Left ventricle myocardium inferior (tissue), 1 donor: ENCODE measurements at regions not wholly inside any gene's neighbourhood (a gene's known extent, or its start where the extent isn't known, plus 50 kb on each side); places are given as distances from the start of the nearest gene placed in this dataset.

Experiments
- DNase-seq: peaks from one replicate; pipeline ENCODE4 v3.0.0-alpha.2; 2020
- H3K27ac ChIP-seq: fragments of 200-600 bp; replicated peaks from 2 replicates; pipeline ENCODE4 v1.8.0; 2021
- H3K27me3 ChIP-seq: fragments of 200-600 bp; 2 replicates; pipeline ENCODE4 v1.8.0; 2021; ENCODE audit warnings: low read depth
- H3K36me3 ChIP-seq: fragments of 200-600 bp; 2 replicates; pipeline ENCODE4 v1.8.0; 2021
- H3K4me1 ChIP-seq: fragments of 200-600 bp; 2 replicates; pipeline ENCODE4 v1.8.0; 2021
- H3K4me3 ChIP-seq: fragments of 200-600 bp; 2 replicates; pipeline ENCODE4 v1.8.0; 2021; ENCODE audit warnings: mild to moderate bottlenecking, moderate library complexity
- H3K9me3 ChIP-seq: fragments of 200-600 bp; replicated peaks from 2 replicates; pipeline ENCODE4 v1.8.0; 2021
- intact Hi-C: fragments of 100-400 bp; cut with micrococcal nuclease; formaldehyde crosslinking; loops from one replicate; pipeline ENCODE4 v1.11.0; 2022
- TF ChIP-seq, protein P1 (sequence below): fragments of 200-600 bp; IDR thresholded peaks from 2 replicates; pipeline ENCODE4 v1.8.0; 2021; ENCODE audit warnings: antibody characterized with exemption, mild to moderate bottlenecking, borderline replicate concordance
- donor health status: DM: no; HTN: yes; CAD: no; lungs with severe emphysema.

DNA sequence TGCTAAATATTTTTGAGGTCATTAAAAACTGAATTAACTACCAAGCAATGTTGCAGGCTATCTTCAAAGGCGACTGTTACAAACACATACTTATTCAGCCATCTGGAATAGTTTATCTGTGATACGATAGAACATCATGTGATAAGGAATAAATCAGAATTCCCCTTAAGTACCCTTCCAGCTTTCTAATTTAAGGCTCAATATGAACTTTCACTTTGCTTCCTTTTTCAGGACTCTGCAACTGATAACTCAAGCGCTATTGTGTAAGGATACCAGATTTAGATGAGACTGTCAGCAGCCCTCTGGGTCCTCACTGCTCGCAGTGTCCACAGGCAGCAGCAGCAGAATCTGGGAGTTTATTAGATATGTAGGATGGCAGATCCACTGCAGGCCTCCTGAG lies 416.3 kb downstream of the SPATA31D1 start:
- Histone ChIP-seq H3K9me3 (no peaks in the 10 kb centered on the region), H3K4me1 (no peaks in the 10 kb centered on the region), H3K36me3 (no peaks in the 10 kb centered on the region), H3K27me3 (no peaks in the 10 kb centered on the region), H3K27ac (no peak overlapping the region), H3K4me3 (no peak overlapping the region)
- no peak for DNase-seq
- TF ChIP-seq, protein P1, sequence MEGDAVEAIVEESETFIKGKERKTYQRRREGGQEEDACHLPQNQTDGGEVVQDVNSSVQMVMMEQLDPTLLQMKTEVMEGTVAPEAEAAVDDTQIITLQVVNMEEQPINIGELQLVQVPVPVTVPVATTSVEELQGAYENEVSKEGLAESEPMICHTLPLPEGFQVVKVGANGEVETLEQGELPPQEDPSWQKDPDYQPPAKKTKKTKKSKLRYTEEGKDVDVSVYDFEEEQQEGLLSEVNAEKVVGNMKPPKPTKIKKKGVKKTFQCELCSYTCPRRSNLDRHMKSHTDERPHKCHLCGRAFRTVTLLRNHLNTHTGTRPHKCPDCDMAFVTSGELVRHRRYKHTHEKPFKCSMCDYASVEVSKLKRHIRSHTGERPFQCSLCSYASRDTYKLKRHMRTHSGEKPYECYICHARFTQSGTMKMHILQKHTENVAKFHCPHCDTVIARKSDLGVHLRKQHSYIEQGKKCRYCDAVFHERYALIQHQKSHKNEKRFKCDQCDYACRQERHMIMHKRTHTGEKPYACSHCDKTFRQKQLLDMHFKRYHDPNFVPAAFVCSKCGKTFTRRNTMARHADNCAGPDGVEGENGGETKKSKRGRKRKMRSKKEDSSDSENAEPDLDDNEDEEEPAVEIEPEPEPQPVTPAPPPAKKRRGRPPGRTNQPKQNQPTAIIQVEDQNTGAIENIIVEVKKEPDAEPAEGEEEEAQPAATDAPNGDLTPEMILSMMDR = no peak
- intact Hi-C loops = no loop called here

DNA sequence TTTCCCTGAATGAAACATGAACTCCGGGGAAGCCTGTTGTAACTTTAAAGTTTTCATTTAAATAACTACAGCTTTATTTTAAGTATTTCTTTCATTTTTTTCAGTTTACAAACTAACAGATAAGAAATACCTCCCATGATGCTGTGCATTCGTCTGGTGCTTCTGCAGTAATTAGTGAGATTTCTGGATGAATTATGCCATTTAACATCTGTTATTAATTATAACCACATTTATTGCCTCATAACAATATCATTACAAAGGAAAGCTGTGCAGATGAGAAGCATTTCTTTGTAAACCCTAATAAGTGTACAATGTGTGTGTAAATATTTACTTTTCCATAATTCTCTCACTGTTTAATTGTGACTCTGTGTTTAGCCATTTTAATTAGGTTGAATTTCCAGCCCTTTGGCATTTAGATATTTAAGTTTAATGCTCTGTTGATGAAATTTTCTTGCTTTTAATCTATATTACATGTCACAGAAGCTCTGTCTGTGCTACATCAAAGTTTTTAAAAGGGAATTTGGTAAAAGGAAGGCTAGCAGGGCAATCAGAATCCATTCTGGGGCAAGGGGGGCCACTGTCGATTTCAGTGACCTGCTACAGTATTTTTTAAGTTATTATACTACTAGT lies 418.0 kb downstream of the SPATA31D1 start:
- intact Hi-C loops = no loop called here
- H3K27me3 ChIP-seq = no peaks in the 10 kb centered on the region
- H3K4me3 ChIP-seq = no peak overlapping the region
- no peak for DNase-seq
- H3K36me3 ChIP-seq = no peaks in the 10 kb centered on the region
- TF ChIP-seq, protein P1 = no peak
- no peaks in the 10 kb centered on the region for H3K9me3 ChIP-seq
- no peaks in the 10 kb centered on the region for H3K4me1 ChIP-seq
- H3K27ac ChIP-seq = no peak overlapping the region

DNA sequence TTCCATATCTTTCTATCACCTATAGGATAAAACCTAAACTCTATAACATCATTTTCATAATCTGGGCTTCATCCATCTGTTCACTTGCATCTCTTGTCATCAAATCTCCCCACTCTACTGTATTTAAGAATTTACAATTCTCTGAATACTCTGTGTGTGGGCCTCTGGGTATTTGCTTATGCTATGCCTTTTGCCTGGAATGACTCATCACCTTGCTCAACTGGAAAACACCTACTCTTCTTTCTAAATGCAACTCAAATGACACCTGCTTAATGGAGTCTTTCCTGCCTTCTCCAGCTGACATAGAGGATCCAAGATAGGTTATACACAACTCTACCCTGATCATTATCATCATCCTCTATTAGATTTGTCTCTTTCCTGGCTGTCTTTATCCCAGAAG lies 421.7 kb downstream of the SPATA31D1 start:
- DNase-seq = no peak
- no peaks in the 10 kb centered on the region for H3K4me1 ChIP-seq
- TF ChIP-seq, protein P1 = no peak
- H3K36me3 ChIP-seq = no peaks in the 10 kb centered on the region
- no peak overlapping the region for H3K27ac ChIP-seq
- intact Hi-C loops = no loop called here
- H3K27me3 ChIP-seq = no peaks in the 10 kb centered on the region
- peaks cover 19% of the 10 kb centered on the region for H3K9me3 ChIP-seq
- H3K4me3 ChIP-seq = no peak overlapping the region

DNA sequence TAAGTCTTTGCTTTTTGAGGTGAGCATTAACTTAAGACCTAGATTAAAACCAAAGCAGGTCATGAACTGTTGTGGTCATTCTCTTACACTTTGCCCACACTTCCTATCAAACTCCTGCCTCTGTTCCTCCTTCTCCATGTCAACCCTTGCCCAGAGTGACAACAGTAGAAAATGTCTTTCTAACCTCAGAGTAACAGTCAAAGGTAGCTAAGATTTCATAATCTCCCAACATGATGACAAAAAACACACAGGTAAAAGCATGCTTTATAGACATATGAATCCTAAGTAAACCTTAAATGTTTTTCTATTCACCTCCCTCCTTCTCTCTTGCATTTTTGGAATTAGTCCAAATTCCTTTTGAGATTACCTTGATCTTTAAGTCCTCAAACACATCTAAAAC lies 422.3 kb downstream of the SPATA31D1 start:
- Histone ChIP-seq H3K9me3 (peaks cover 19% of the 10 kb centered on the region), H3K36me3 (no peaks in the 10 kb centered on the region), H3K4me3 (no peak overlapping the region), H3K27me3 (no peaks in the 10 kb centered on the region), H3K27ac (no peak overlapping the region), H3K4me1 (no peaks in the 10 kb centered on the region)
- intact Hi-C loops = no loop called here
- TF ChIP-seq, protein P1 = no peak
- DNase-seq = no peak

DNA sequence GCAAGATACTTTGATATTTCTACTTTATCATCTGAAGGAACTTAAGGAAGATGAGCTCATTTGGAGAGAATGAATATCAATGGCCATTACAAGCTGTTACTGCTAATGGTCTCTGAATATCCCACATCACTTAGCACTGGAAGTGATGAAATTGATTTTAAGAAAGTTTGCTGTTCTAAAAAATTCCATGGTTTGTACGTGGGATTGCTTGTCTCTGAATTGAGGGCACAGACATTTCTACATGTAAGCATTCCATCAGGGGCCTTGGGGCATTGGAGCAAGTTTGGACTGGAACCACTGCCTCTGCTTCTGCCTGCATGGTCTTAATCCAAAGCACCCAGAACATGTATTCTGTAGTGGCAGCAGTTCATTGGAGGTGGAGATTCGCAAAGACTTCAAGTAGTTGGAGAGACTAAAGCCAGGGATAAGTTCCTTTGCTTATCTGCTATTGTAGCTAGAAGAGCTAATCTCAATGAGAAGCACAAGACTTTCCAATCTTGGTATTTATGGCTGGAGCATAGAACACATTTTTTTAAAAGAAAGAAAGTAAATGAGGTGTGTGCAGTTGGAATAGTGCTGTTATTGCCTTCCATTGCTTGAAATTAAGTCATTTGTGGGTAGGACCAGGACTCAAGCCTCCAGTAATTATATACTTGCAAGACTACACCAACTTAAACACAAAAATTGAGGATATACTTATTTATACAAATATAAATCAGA lies 424.2 kb downstream of the SPATA31D1 start:
- intact Hi-C loops = no loop called here
- Histone ChIP-seq H3K36me3 (no peaks in the 10 kb centered on the region), H3K27me3 (no peaks in the 10 kb centered on the region), H3K4me3 (no peak overlapping the region), H3K4me1 (no peaks in the 10 kb centered on the region), H3K9me3 (peaks cover 19% of the 10 kb centered on the region), H3K27ac (no peak overlapping the region)
- TF ChIP-seq, protein P1 = no peak
- no peak for DNase-seq
